Astrocyte of the hippocampus (primary cell): ENCODE measurements at regions not wholly inside any gene's neighbourhood (a gene's known extent, or its start where the extent isn't known, plus 50 kb on each side); places are given as distances from the start of the nearest gene placed in this dataset.
A peak's percentile ranks its signal among the peaks of the same experiment; 100 is the strongest.
"Not testable (repeated sequence)": the region's sequence is repeated elsewhere in the genome, so short reads cannot be mapped to it uniquely, and the experiment has no call there.

Experiments used
- DNase-seq: peaks from one replicate; pipeline ENCODE4 v3.0.0; 2011; ENCODE audit warnings: low read depth, low spot score

DNA sequence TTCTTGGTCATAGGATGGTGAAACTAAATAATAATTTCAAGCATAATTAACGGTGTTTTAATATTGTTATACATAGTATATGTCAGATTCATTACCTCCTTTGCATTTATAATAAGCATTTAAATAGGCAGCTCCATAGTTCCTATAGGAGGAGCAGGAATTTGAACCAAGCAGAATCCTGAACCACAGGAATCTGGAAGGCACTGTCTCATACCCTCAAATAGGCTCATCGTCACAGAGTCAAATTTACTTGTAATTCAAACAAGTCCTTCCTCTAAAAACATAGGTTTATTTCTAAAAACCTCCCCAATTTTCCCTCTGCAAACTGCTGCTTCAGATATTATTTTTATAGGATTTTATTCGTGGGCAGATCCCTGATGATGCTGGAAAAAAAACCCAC, 376.3 kb upstream of the ARHGEF26 start:
- no peak for DNase-seq

GRCh38 chr3:153746211-153746610, 375.0 kb upstream of the ARHGEF26 start:
- no peak for DNase-seq

DNA sequence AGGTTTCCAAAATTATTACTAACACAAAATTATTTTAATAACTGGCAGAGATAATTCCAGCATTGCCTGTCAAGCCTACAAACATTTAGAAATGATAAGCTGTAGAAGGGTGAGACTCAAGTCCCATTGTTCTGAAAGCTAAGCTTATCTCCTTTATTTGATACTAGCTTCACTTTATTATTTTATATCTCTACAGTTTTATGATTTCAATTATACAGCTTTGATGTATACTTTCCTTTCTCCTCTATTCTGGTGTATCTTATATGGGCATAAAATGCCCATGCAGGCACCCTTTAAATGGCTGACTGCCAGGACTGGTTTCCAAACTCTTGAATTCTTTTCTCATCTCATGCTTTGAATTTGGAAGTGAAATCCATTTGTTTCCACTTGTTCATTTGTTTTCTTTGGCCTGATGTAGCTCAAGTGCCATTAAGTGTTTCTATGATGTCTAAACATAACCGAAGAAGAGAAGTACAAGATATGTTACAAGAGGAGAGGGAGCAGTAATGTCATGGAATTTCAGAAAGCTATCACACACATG, 372.1 kb upstream of the ARHGEF26 start:
- DNase-seq = peak; percentile 26

DNA sequence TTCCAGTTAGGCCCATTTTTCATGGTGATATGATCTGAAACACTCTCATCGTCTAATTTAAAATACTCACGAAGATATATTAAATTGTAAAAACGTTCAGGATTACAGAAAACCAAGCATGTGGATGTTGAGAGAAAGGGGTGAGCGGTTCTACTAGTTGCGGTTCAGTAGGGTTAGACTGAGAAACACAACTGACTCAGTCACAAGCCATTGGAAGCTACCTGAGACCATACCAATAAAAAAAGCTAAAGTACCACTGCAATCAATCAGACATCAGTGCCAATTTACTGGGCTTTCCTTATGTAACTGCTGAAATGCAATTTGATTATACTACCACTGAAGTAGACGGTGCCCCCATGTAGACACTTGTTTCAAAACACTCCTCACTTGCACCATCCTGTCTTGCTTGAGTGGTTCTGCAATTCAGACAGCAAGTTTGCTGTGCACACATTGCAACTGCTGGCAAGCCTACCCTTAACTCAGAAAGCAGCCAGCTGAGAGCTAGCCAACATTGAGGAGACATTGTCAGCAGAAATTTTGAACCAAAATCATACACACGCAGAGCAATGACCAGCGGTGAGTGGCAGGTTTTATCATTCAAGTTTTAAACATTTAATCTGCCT, 368.7 kb upstream of the ARHGEF26 start:
- peak; percentile 11 for DNase-seq

- no peak for DNase-seq
Observed at GRCh38 chr3:153753035-153753434, 368.2 kb upstream of the ARHGEF26 start.

DNA sequence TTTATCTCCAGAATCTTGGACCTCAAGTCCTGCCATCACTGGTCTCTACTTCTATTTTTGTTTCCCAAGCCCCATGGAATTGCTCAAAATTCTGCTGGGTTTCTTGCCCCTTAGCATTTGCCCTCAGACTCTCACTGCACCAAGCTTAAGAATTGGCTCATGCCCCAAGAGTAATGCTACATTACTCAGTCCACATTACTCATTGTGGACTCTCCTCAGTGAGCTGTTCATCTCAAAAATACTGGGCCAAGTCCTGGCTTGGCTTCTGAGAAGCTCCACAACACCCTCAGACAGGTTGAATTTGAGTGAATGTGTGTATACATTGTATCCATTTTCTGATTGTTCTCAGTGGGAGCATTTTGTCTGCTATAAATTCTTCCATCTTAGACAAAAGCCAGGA, 364.4 kb upstream of the ARHGEF26 start:
- DNase-seq = peak; percentile 7

DNA sequence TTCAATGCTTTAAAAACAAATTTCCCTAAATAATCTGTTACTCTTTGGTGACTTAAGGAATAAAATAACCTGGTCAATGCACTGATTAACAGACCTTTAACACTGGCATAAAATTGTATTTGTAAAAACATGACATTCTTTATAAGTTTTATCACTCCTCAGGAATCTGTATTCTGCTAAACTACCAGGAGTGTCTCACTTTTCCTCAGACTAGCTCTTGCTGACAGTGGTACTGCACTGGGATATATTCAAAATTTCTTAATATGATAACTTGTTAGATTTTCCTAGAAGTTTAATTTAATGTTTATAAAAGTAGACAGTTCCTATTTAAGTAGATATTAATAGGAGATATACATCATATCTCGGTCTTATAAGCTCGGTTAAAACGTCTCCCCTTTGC, 363.4 kb upstream of the ARHGEF26 start:
- no peak for DNase-seq

GRCh38 chr3:153760948-153761347, 360.2 kb upstream of the ARHGEF26 start:
- DNase-seq = no peak

DNA sequence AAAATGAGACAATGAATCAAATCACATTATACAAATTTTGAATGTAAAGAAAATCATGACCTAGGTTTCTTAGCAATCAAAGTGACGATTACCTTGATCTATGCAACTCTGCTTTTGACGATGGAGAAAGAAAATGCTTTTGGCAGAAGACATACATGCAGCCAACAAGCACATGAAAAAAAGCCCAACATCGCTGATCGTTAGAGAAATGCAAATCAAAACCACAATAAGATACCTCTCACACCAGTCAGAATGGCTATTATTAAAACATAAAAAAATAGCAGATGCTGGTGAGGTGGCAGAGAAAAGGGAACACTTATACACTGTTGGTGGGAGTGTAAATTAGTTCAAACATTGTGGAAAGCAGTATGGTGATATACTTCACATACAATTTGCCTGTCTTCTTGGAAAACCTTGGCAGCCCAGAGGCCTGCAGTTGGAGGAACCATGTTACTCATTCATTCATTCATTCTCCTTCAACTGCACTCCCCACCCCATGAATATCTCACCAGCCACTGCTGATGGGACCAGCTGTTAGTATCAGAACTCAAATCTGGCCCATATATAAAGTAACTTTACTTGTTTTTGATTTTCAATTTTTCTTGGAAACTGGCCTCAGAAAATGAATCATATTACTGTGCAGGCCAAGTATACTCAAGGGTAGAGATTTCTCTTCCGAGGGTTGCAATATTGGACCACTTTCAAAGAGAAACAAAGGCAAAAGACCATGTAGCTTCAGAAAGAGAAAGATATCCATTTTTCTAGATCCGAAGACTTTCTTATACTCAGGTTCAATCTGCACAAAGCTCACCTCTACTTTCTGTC, 358.6 kb upstream of the ARHGEF26 start:
- no peak for DNase-seq

- DNase-seq = no peak
Observed at GRCh38 chr3:153767601-153768560, 353.3 kb upstream of the ARHGEF26 start.

GRCh38 chr3:153768561-153769469, 352.4 kb upstream of the ARHGEF26 start:
- peak; percentile 67 for DNase-seq

DNA sequence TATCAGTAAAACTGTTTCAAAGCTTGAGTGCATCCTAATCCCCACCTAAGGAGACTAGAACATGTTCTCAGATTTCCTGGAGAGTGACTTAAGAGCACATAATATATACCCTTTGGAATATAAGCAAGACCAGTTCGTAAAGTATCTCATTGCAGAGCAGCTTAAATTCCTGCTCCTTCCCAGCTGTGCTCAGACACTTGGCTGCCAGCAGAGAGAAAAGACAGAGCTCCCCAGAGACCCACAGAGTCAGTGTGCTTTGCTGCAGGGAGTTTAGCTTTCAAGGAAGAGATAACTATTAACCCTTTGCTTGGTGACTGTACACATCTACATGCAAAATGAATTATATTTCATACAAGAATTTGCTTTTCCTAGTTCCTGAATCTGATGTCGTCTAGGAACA, 338.1 kb upstream of the ARHGEF26 start:
- DNase-seq = no peak

DNA sequence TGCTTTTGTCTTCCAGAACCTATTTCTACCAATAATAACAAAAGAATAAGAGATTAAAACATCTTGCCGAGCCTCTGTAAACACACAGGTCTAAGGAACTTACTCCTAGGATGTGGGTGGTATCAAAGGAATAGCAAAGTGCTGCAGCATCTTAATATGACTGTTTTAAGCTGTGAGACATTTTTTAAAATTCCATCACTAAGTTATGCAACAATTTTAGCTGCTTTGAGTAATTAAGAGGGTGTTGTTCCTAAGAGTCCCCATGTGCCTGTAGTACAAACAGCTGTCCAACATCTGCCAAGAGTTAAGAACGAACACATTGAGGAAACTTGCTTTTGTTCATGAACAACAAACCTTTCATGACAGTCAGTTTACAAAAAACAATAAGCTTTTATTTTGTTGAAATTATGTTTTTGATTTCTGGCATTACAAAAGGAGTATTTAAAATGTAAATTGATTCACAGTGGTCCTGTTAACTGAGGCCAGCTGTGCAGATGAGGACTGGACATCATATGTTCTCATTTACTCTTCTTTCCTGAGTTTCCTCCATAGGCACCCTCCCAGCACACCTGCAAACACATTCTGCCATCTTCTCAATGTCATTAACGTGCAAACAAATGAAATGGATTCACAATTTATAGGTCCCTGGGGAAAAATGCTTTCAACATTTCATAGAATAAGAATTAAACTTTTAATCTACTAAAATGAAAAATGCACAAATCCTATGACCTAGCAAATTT, 337.3 kb upstream of the ARHGEF26 start:
- no peak for DNase-seq

DNA sequence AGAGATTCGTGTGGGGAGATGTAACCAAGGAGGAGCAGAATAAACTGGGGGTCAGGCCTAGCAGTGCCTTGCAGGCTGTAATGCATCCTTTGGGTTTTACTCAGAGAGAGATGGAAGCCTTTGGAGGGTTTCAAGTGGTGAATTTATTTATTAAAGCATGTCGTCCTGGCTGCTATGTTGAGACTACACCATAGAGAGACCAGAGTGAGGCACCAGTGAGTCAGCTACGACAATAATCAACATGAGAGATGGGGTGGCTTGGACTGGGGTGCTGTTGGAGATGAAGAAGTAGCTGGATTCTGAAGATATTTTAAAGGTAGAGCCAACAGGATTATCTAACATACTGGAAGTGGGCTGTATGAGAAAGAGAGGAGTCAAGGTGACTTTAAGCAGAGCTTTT, 335.3 kb upstream of the ARHGEF26 start:
- no peak for DNase-seq

DNA sequence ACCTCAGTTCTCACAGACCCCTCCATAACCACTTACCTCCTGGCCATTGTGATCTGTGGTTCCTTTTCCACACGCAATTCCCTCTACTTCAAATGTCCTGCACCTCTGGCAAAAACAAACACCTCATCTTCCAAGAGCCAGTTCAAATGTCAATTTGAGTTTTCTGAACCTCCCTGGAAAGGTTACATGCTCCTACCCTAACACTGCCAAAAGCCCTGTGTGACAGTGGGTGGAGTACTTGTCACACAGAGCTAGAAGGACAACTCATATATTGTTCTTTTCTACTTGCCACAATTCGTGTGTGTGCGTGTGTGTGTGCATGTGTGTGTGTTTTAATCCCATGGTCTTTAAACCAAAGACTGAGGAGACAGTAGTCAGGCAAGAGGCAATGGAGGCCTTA, 331.8 kb upstream of the ARHGEF26 start:
- no peak for DNase-seq

GRCh38 chr3:153797056-153797455, 324.1 kb upstream of the ARHGEF26 start:
- not testable (repeated sequence) for DNase-seq

DNA sequence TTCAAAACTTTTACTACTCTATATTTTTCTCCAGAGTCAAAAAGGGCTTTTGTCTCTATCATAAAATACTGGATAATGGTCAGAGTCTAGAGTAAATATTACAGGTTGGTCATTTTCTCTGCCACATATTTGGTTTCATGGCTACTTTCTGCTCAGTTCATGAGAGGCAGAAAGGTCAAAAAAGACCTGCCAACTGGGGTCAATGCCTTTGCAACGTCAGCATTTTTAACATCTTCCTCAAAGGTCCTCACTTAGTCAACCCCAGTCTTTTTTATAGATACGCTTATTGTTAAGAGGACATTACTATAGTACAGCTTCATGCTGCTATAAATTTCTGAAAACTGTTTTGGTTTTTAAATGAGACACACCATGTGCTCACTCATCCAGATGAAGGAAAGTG, 312.1 kb upstream of the ARHGEF26 start:
- no peak for DNase-seq

GRCh38 chr3:153818338-153818737, 302.9 kb upstream of the ARHGEF26 start:
- DNase-seq = no peak

GRCh38 chr3:153820035-153820434, 301.2 kb upstream of the ARHGEF26 start:
- no peak for DNase-seq

- DNase-seq = not testable (repeated sequence)
Observed at GRCh38 chr3:153828346-153828745, 292.8 kb upstream of the ARHGEF26 start.
